ENCODE measurements at regions not wholly inside any gene's neighbourhood (a gene's known extent, or its start where the extent isn't known, plus 50 kb on each side); places are given as distances from the start of the nearest gene placed in this dataset.

- intact Hi-C loops (cut with DNase I; ENCODE audit: low total_unique reads), result no loop called here
- no peak for DNase-seq
- no peaks in the 10 kb centered on the region for H3K4me1 ChIP-seq
- H3K9me3 ChIP-seq, result no peaks in the 10 kb centered on the region
- no peaks in the 10 kb centered on the region for H3K27me3 ChIP-seq
- H3K36me3 ChIP-seq, result no peaks in the 10 kb centered on the region
- H3K27ac ChIP-seq, result no peak overlapping the region
- TF ChIP-seq, protein P1, sequence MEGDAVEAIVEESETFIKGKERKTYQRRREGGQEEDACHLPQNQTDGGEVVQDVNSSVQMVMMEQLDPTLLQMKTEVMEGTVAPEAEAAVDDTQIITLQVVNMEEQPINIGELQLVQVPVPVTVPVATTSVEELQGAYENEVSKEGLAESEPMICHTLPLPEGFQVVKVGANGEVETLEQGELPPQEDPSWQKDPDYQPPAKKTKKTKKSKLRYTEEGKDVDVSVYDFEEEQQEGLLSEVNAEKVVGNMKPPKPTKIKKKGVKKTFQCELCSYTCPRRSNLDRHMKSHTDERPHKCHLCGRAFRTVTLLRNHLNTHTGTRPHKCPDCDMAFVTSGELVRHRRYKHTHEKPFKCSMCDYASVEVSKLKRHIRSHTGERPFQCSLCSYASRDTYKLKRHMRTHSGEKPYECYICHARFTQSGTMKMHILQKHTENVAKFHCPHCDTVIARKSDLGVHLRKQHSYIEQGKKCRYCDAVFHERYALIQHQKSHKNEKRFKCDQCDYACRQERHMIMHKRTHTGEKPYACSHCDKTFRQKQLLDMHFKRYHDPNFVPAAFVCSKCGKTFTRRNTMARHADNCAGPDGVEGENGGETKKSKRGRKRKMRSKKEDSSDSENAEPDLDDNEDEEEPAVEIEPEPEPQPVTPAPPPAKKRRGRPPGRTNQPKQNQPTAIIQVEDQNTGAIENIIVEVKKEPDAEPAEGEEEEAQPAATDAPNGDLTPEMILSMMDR (IDR thresholded peaks at IDR 0.05), result no peak
- no peak for TF ChIP-seq POLR2A (IDR thresholded peaks at IDR 0.05)
- no peak overlapping the region for H3K4me3 ChIP-seq
These were observed 201.9 kb upstream of the ANKRD55 start for GRCh38 chr5:56434986-56435385.

- H3K27ac ChIP-seq, result no peak overlapping the region
- intact Hi-C loops (cut with DNase I; ENCODE audit: low total_unique reads), result no loop called here
- H3K36me3 ChIP-seq, result no peaks in the 10 kb centered on the region
- no peaks in the 10 kb centered on the region for H3K9me3 ChIP-seq
- no peaks in the 10 kb centered on the region for H3K4me1 ChIP-seq
- no peak overlapping the region for H3K4me3 ChIP-seq
- TF ChIP-seq POLR2A (IDR thresholded peaks at IDR 0.05), result no peak
- TF ChIP-seq, protein P1 (IDR thresholded peaks at IDR 0.05), result no peak
- no peak for DNase-seq
- H3K27me3 ChIP-seq, result no peaks in the 10 kb centered on the region
These were observed 200.0 kb upstream of the ANKRD55 start for GRCh38 chr5:56433039-56433617.

- Histone ChIP-seq H3K27ac (no peak overlapping the region), H3K9me3 (no peaks in the 10 kb centered on the region)
- intact Hi-C loops (cut with DNase I; ENCODE audit: low total_unique reads), result no loop called here
These were observed 199.2 kb upstream of the ANKRD55 start for GRCh38 chr5:56432321-56432720.

DNA sequence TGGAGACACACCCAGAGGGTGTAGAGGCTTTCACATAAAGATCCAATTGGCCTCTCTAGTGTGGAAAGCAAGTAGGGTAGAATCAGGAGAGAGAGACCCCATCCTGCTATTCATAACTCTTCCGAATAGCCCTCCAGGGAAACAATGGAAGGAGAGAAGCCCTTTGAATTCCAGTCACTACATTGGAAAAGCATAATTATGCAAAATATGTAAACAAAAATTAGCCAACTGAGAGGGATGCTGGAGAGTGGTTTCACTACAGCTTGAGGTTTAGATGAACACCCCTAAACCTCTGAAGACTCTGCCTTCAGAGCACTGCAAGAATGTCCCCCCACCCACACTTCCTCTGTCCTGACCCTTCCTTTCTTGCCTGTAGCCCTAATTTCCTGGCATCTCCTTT, 197.3 kb upstream of the ANKRD55 start:
- Histone ChIP-seq H3K36me3 (no peaks in the 10 kb centered on the region), H3K4me1 (no peaks in the 10 kb centered on the region), H3K4me3 (no peak overlapping the region), H3K27me3 (no peaks in the 10 kb centered on the region), H3K27ac (no peak overlapping the region), H3K9me3 (no peaks in the 10 kb centered on the region)
- TF ChIP-seq POLR2A (IDR thresholded peaks at IDR 0.05), result no peak
- TF ChIP-seq, protein P1 (IDR thresholded peaks at IDR 0.05), result no peak
- no peak for DNase-seq
- intact Hi-C loops (cut with DNase I; ENCODE audit: low total_unique reads), result no loop called here

More at GRCh38 chr5:56432321-56432720, 199.2 kb upstream of the ANKRD55 start:
- no peaks in the 10 kb centered on the region for H3K36me3 ChIP-seq
- H3K4me1 ChIP-seq, result no peaks in the 10 kb centered on the region
- H3K4me3 ChIP-seq, result no peak overlapping the region
- TF ChIP-seq POLR2A (IDR thresholded peaks at IDR 0.05), result no peak
- TF ChIP-seq, protein P1 (IDR thresholded peaks at IDR 0.05), result no peak
- DNase-seq, result no peak
- H3K27me3 ChIP-seq, result no peaks in the 10 kb centered on the region

DNA sequence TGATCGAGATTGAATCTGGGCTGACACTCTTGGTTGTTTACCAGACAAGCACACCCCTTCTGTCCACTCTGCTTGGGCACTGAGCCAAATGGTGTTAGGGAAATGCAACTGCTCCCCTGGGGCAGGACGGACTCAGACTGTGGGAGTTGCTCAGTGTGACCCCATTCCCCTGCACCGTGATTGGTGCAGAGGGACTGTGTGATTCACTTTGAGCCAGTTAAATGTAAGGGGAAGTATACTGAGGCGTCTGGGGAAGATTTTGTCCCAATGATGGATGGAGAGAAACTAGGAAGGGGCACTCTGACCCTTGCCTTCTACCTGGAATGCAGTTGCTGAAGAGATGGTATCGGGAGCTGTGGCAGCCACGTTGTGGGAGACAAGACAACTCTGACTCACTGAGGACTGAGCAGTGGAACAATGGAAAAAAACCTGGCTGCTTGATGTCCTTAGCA, 196.0 kb upstream of the ANKRD55 start:
- no peaks in the 10 kb centered on the region for H3K9me3 ChIP-seq
- no peaks in the 10 kb centered on the region for H3K27me3 ChIP-seq
- no peak overlapping the region for H3K27ac ChIP-seq
- no peaks in the 10 kb centered on the region for H3K36me3 ChIP-seq
- H3K4me3 ChIP-seq, result no peak overlapping the region
- DNase-seq, result no peak
- intact Hi-C loops (cut with DNase I; ENCODE audit: low total_unique reads), result no loop called here
- no peaks in the 10 kb centered on the region for H3K4me1 ChIP-seq
- TF ChIP-seq, protein P1 (IDR thresholded peaks at IDR 0.05), result no peak
- no peak for TF ChIP-seq POLR2A (IDR thresholded peaks at IDR 0.05)

All from uterus (tissue), 3 donors.